Epithelial cell of proximal tubule (primary cell): ENCODE measurements at regions not wholly inside any gene's neighbourhood (a gene's known extent, or its start where the extent isn't known, plus 50 kb on each side); places are given as distances from the start of the nearest gene placed in this dataset.

Source experiments
- DNase-seq: peaks from one replicate; pipeline ENCODE4 v3.0.0-alpha.2; 2011; ENCODE audit warnings: low read depth
- H3K4me3 ChIP-seq: 2 replicates; pipeline ENCODE4 v1.5.1; 2011; ENCODE audit warnings: low read depth, mild to moderate bottlenecking, low read length
- CTCF ChIP-seq: conservative IDR thresholded peaks from 2 replicates; pipeline ENCODE4 v1.5.1; 2012; ENCODE audit warnings: low read depth, mild to moderate bottlenecking, low read length

DNA sequence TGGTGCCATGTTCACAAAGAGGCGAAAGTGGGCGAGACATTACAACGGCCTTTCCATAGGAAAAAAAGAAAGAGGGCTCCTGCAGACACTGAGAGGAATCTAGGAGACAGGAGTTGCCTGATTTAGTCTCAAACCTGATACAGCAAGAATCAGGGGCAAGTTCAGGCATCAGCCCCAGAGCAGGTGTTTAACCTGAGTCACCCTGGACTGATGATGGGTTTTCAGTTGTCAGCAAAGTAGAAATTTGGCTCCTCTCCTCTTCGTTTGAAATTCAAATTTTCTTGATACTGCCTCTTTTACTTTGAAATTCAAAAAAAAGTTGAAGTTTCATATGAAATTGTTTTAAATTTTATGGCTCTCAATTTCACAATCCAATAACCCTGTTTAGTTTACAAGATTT is 189.5 kb downstream of the ABCC12 start:
- DNase-seq: no peak
- no peak overlapping the region for H3K4me3 ChIP-seq
- TF ChIP-seq CTCF: no peak

GRCh38 chr16:47965439-47965838 is 190.4 kb downstream of the ABCC12 start:
- TF ChIP-seq CTCF: no peak
- H3K4me3 ChIP-seq: no peak overlapping the region
- DNase-seq: no peak

DNA sequence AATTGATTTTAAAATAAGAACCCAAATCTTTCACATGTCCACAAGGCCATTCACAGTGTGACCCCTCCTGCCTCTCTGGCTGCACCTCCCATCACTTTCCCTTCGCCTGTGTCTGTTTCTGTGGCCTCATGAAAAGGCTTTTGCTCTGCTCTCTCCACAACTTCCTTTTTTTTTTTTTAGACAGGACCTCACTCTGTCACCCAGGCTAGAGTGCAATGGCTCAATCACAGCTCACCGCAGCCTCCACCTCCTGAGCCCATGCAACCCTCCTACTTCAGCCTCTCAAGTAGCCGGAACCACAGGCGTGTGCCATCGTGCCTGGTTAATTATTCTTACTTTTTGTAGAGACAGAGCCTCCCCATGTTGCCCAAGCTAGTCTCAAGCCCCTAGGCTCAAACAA is 197.1 kb downstream of the ABCC12 start:
- DNase-seq: no peak

DNA sequence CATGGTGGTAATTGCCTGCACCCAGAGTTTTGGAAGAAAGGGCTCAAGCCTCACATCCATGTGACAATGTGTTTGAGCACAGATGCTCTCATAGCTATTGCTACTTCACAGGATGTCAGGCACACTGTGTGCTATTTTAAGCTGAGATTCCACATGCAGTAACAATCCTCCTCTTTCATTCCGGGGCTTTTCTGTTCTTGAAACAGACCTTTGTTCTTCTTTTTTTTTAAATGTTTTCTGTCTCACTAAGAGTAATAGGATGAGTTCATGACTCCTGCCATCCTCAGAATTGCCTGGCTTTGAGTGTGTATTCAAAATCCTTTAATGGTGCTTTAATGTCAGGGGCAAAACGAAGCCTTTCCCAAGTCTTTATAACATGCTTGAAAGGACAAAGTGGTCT is 198.9 kb downstream of the ABCC12 start:
- TF ChIP-seq CTCF: no peak

More for the DNA sequence above, 197.1 kb downstream of the ABCC12 start:
- no peak for TF ChIP-seq CTCF
- H3K4me3 ChIP-seq: no peak overlapping the region

DNA sequence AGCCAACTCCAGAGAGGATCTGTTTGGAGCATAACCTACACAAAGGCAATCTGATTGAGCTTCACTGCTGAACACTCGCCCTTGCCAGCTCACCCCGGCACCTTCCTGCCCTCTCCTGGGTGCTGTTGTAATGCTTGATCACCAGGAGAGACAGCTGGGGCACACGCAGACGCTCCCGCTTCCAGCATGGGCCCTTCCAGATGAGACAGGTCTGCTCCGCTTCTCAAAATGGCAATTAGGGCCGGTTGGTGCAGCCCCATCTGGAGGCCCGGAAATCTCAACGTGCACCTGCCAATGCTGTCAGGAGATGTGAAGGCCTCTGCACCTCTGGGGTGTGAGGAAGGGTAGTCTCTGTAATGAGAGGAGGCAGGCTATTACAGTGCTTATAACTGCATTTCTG is 206.1 kb downstream of the ABCC12 start:
- H3K4me3 ChIP-seq: no peak overlapping the region
- DNase-seq: no peak
- no peak for TF ChIP-seq CTCF

More for the DNA sequence above, 198.9 kb downstream of the ABCC12 start:
- H3K4me3 ChIP-seq: no peak overlapping the region
- DNase-seq: no peak

DNA sequence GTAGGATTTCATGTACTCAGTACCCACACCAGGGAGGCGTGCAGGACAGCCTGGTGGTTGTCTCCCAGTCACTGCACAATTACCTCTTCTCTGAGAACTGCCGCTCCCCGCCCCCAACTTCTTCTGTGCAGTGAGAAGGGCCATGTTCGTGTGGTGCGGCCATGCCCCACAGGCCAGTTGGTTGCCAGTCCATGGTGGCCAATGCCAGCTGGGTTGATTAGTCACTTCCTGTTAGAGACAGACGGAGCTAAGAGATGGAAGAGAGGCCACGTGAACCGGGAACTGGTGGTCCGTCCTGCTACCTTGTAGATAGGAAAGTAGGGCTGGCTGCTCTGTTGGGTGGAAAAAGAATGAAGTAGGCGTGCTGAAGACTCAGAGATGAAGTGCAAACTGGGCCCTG is 206.5 kb downstream of the ABCC12 start:
- TF ChIP-seq CTCF: no peak
- H3K4me3 ChIP-seq: no peak overlapping the region
- DNase-seq: no peak

DNA sequence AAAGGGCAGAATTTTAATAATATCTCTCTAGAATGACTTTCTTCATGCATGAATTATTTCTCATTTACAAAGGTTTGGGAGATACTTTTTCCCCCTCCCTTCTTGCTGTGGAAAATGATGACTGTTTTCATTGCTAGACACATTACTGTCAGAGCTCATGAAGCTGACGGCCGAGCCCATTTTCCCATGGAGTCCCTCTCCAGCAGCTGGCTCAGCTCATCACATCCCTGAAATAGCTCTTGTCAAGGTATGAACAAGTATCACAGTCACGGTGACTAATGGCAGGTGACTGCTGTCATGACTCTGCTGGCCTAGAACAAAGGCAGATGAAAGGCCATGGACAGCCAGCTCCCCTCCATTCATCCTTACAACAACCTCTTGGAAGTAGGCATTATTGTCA is 208.1 kb downstream of the ABCC12 start:
- DNase-seq: no peak
- H3K4me3 ChIP-seq: no peak overlapping the region
- no peak for TF ChIP-seq CTCF
